NCI-H1092 treated with DMSO at 0.1 percent for 48 hours (cell line): ENCODE measurements at regions not wholly inside any gene's neighbourhood (a gene's known extent, or its start where the extent isn't known, plus 50 kb on each side); places are given as distances from the start of the nearest gene placed in this dataset.

Source experiments
- DNase-seq: peaks from one replicate; lab custom pipeline; 2025; lab: John Stamatoyannopoulos, UW

DNA sequence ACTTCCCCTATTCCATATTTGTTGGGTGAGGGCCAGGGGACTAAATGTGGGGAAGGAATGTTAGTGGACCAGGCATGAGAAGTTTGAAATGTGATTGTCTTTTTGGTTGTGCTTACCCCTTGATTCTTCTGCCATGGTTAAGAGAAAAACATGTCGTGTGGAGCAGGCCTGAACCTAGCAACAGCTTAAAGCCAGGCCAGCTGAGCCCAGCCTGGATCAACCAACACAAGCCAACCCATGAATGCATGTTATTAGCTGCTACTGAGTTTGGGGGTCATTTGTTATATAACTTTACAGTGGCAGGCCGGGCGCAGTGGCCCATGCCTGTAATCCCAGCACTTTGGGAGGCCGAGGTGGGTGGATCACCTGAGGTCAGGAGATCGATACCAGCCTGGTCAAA lies 52.4 kb upstream of the TRIO start:
- DNase-seq, result no peak

GRCh38 chr5:14090290-14090689 lies 52.9 kb upstream of the TRIO start:
- DNase-seq, result no peak

- no peak for DNase-seq
Observed at GRCh38 chr5:14089198-14089597, 53.9 kb upstream of the TRIO start.

GRCh38 chr5:14086261-14086660 lies 56.9 kb upstream of the TRIO start:
- no peak for DNase-seq

DNA sequence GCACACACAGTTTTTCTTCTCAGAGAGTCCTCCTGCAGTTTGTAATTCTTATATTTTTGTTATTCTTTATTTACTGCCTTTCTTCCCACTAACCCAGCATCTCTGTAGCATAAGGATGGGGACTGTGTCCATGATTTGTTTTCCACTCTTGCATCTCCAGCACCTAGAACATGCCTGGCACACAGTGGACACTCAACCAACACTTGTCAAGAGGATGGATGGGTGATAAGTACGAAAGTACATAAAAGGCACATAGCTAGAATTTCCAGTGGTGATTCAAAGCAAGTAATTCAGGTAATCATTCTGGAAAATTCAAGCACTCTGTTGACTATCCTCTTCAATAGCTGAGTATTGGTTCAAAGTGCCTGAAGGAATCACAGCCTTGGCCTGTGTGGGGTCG lies 60.2 kb upstream of the TRIO start:
- no peak for DNase-seq

- DNase-seq, result no peak
Observed at GRCh38 chr5:14082523-14082922, 60.6 kb upstream of the TRIO start.

DNA sequence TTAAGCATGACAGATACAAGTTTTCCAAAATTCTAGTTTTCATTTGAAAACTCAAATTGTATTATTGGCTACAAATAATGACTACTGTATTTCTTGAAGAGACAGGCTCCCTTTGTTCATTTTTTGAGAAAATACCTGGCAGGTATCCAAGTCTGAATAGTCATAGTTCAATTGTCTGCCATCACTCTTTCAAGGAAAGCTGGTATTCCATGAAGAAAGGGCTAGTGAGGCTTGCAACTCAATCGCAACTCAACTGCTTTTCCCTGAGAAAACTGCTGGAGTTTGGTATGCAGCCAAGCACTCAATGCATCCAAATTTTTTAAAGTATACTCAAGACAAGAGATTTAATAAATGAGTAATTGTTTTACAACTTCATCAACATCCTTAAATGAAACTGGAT lies 61.4 kb upstream of the TRIO start:
- DNase-seq, result no peak

DNA sequence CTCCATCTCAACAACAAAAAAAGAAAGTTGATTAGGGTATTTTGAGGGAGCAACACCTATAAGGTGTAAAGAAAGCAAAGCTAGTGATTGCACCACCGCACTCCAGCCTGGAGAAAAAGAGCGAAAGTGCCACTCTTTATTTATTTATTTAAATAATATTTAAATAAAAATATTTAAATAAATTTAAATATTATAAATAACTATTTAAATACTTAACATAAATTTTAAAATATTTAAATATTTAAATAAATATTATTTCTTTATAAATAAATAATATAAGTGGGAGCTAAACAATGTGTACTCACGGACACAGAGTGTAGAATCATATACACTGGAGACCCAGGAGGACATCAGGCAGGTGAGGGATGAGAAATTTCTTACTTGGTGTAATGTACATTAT lies 64.4 kb upstream of the TRIO start:
- no peak for DNase-seq

GRCh38 chr5:14077501-14077900 lies 65.6 kb upstream of the TRIO start:
- DNase-seq, result no peak

DNA sequence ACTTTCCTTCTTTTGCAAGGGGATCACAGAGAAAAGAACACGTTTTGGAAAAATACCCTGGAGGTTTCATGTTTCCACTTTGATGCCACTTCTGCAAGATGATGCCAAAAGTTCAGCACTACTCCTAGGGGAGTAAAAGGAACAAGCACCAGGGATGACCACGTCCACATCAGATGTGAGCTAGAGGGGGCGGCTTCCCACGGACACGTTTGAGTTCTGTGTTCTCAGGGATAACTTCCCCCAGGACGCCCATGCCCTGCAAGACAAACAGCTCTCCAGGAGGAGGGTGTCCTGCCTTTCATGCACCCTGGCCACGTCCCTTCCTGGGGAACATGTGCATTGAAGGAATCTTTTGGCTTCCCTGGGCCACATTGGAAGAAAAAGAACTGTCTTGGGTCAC lies 66.6 kb upstream of the TRIO start:
- no peak for DNase-seq

GRCh38 chr5:14075937-14076336 lies 67.2 kb upstream of the TRIO start:
- no peak for DNase-seq

DNA sequence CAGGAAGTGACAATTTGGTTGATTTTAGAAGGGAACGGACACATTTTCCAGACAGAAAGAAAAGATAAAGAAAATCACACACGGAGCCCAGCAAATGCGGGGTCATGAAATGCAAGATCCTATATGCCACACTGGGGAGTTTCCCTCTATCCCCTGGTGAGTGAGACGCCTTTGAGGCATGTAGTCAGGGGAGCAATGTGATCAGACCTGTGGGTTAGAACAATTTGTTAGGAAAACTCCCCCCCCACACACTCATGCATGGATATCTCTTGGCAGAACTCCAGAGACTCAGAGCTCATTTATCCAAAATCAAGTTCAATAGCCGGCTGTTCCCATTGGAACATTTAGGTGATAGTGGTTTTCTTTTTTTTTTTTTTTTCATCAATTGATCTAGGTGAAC lies 71.7 kb upstream of the TRIO start:
- DNase-seq, result no peak

DNA sequence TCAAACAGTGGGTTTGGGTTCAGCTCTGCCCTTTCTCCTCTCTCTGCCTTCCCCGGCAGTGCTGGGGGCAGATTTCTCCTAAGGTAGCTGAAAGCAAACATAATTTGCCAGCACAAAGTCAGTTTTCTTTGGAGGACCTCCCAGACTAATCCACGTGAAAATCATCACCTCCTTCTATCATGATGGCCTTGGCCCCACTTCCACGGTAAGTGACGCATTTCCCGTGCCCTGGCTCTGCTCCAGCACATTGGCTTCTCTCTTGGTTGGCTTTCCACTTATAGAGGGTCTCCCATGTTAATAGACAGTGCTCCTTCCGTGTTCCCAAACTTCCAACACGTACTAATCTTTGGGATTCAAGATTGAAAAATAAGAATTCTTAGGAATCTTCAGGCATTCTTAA lies 74.1 kb upstream of the TRIO start:
- DNase-seq, result no peak

GRCh38 chr5:14068136-14068535 lies 75.0 kb upstream of the TRIO start:
- no peak for DNase-seq

DNA sequence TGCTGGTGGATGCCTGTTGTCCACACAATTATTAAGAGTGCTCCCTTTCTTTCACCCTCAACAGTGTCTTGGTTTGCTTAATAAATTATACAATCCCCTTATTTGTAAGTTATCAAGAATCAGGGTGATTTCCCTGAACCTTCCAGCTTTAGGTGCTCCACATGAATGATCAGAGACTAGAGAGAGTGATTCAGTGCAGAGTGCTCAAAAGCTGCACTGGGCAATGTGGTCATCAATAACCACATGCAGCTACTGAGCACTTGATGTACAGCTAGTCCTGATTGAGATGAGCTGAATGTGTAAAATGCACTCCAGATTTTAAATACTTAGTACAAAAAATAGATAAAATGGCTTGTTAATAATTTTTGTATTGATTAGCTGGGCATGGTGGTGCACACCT lies 76.8 kb upstream of the TRIO start:
- no peak for DNase-seq

- DNase-seq, result no peak
Observed at GRCh38 chr5:14064841-14065240, 78.3 kb upstream of the TRIO start.

- DNase-seq, result no peak
Observed at GRCh38 chr5:14063691-14064090, 79.5 kb upstream of the TRIO start.

DNA sequence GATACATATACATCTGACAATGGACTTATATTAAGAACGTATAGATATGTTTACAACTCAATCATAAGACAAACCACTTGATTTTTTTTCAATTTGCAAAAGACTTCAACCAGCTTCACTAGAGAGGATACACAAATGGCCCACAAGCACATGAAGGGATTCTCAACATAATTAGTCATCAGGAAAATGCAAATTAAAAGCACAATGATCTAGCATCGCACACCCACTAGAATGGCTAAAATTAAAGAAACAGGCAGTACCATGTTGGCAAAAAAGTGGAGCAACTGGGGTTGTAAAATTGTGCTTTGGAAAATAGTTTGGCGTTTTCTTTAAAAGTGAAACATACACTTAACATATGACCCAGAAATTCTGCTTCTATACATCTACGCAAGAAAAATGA lies 80.0 kb upstream of the TRIO start:
- no peak for DNase-seq

DNA sequence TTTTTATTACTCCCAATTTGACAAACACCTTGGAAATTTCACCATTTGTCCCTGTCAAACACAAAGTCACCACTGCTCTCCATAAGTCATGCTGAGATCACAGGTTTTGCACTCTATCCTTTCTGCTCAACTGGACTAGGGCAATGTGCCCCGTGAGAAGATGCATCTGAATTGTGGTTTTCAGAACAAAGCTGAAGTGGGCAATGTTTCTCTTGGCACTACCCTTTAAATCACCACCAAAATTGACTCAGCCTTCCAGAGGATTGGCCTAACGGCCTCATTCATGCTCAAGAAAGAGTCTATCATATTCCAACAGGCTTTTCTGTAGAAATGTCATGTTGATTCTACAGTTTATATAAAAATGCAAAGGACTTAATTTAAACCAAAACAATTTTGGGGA lies 81.0 kb upstream of the TRIO start:
- DNase-seq, result no peak

DNA sequence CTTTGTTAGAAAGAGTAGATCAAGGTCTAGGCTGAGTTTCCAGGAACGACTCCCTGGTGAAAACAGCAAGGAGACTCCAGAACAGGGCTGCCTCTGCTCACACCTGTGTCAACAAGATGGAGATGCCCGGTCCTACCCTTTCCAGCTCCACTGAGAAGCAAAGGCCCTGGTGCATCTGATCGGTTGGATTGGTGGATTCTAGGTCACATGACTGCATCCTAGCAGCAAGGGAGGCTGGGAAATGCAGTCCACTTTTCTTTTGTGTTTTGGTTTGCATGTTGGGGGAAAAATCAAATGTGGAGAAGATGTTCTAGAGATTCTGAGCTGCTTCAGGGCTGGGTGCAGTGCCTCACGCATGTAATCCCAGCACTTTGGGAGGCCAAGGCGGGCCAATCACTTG lies 82.0 kb upstream of the TRIO start:
- no peak for DNase-seq

GRCh38 chr5:14060218-14060617 lies 82.9 kb upstream of the TRIO start:
- DNase-seq, result no peak

GRCh38 chr5:14059810-14060209 lies 83.3 kb upstream of the TRIO start:
- DNase-seq, result no peak

DNA sequence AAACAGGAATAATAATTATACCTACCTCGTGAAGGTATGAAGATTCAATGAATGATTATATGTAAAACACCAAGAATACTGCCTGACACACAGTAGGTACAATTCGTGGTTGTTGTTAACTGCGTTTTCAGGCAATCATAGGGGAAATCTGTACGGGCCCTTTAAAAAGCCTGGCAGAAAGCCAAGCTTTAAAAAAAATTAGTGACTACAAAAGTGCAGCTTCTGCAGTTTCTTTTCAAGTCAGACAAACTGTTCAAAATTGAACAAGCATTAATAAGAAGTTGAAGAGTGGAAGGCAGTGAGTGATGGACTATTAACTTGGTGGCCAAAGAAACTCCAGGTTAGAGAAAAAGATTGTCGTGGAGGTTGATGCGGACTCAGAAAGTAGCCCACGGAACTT lies 85.9 kb upstream of the TRIO start:
- no peak for DNase-seq

- no peak for DNase-seq
Observed at GRCh38 chr5:14056039-14056438, 87.1 kb upstream of the TRIO start.
